MCF 10A (cell line): ENCODE measurements at regions not wholly inside any gene's neighbourhood (a gene's known extent, or its start where the extent isn't known, plus 50 kb on each side); places are given as distances from the start of the nearest gene placed in this dataset.
"Not testable (repeated sequence)": the region's sequence is repeated elsewhere in the genome, so short reads cannot be mapped to it uniquely, and the experiment has no call there.

Experiments
- BruUV-seq: library from RNA; stranded (reverse); fragments of 400-500 nt; replicated peaks from 2 replicates; lab custom pipeline; 2021; lab: Mats Ljungman, UMichigan
- CTCF ChIA-PET: fragments of 300-600 bp; sonication (Branson Sonifier 250); formaldehyde crosslinking; extraction: SDS; loops from one replicate; lab custom pipeline; 2021; ENCODE audit warnings: antibody characterized with exemption, inconsistent platforms; lab: Yijun Ruan, JAX
- POLR2A ChIA-PET: fragments of 300-600, 350-650 bp; sonication (Branson Sonifier 250); formaldehyde crosslinking; extraction: SDS; loops from one replicate; lab custom pipeline; 2020; ENCODE audit warnings: antibody characterized with exemption, inconsistent platforms; lab: Yijun Ruan, JAX
- DNase-seq: peaks from one replicate; pipeline ENCODE4 v3.0.0-alpha.2; 2018; ENCODE audit not compliant: unreplicated experiment
- H3K27ac Mint-ChIP-seq: one replicate; pipeline ENCODE4 v1.8.0; 2022; ENCODE audit warnings: mild to moderate bottlenecking, low read depth, mixed read lengths; ENCODE audit not compliant: unreplicated experiment
- H3K27me3 Mint-ChIP-seq: one replicate; pipeline ENCODE4 v1.8.0; 2022; ENCODE audit warnings: mixed read lengths; ENCODE audit not compliant: insufficient read depth, unreplicated experiment
- H3K36me3 Mint-ChIP-seq: one replicate; pipeline ENCODE4 v1.8.0; 2022; ENCODE audit warnings: mild to moderate bottlenecking, moderate library complexity, mixed read lengths; ENCODE audit not compliant: insufficient read depth, unreplicated experiment
- H3K4me1 Mint-ChIP-seq: one replicate; pipeline ENCODE4 v1.8.0; 2022; ENCODE audit warnings: mixed read lengths; ENCODE audit not compliant: insufficient read depth, unreplicated experiment
- H3K4me3 Mint-ChIP-seq: one replicate; pipeline ENCODE4 v1.8.0; 2022; ENCODE audit warnings: mild to moderate bottlenecking, moderate library complexity, mixed read lengths; ENCODE audit not compliant: unreplicated experiment
- H3K9me3 Mint-ChIP-seq: one replicate; pipeline ENCODE4 v1.8.0; 2022; ENCODE audit warnings: mixed read lengths; ENCODE audit not compliant: unreplicated experiment
- CTCF ChIP-seq: fragments of 200-600 bp; IDR thresholded peaks from one replicate; pipeline ENCODE4 v1.8.0; 2022; ENCODE audit warnings: antibody characterized with exemption, mild to moderate bottlenecking; ENCODE audit not compliant: unreplicated experiment
- intact Hi-C: fragments of 100-400 bp; cut with micrococcal nuclease; formaldehyde crosslinking; loops from 2 replicates; pipeline ENCODE4 v1.14.1; 2022

GRCh38 chr13:85137516-85137915 is 661.7 kb downstream of the SLITRK6 start:
- DNase-seq = no peak
- no peak overlapping the region for H3K4me3 Mint-ChIP-seq
- no peak overlapping the region for H3K27ac Mint-ChIP-seq
- no peak for TF ChIP-seq CTCF
- BruUV-seq = no TSS peak
- CTCF ChIA-PET = no interaction called here
- intact Hi-C loops = no loop called here
- POLR2A ChIA-PET = no interaction called here
- peaks cover 14% of the 10 kb centered on the region for H3K4me1 Mint-ChIP-seq
- no peaks in the 10 kb centered on the region for H3K27me3 Mint-ChIP-seq
- H3K36me3 Mint-ChIP-seq = peaks cover 5% of the 10 kb centered on the region
- no peaks in the 10 kb centered on the region for H3K9me3 Mint-ChIP-seq

GRCh38 chr13:85132986-85133385 is 666.2 kb downstream of the SLITRK6 start:
- no TSS peak for BruUV-seq
- no peaks in the 10 kb centered on the region for H3K27me3 Mint-ChIP-seq
- DNase-seq = no peak
- intact Hi-C loops = no loop called here
- no peaks in the 10 kb centered on the region for H3K9me3 Mint-ChIP-seq
- ChIA-PET POLR2A (no interaction called here), CTCF (no interaction called here)
- no peak overlapping the region for H3K4me3 Mint-ChIP-seq
- no peaks in the 10 kb centered on the region for H3K4me1 Mint-ChIP-seq
- H3K36me3 Mint-ChIP-seq = no peaks in the 10 kb centered on the region
- TF ChIP-seq CTCF = no peak
- no peak overlapping the region for H3K27ac Mint-ChIP-seq

- CTCF ChIA-PET, H3K27ac Mint-ChIP-seq, intact Hi-C loops, BruUV-seq, H3K27me3 Mint-ChIP-seq, H3K4me1 Mint-ChIP-seq, H3K36me3 Mint-ChIP-seq, DNase-seq, POLR2A ChIA-PET, H3K4me3 Mint-ChIP-seq, H3K9me3 Mint-ChIP-seq: not testable (repeated sequence)
Observed at GRCh38 chr13:85123501-85123900, 675.7 kb downstream of the SLITRK6 start.

GRCh38 chr13:85108356-85108755 is 690.9 kb downstream of the SLITRK6 start:
- DNase-seq = peak; percentile 51
- ChIA-PET CTCF (no interaction called here), POLR2A (interaction anchor here (0.7 kb wide), 1 partner anchor 13 kb away, joined by 3 read pairs; no protein-coding TSS in a partner anchor)
- intact Hi-C loops = no loop called here
- Mint-ChIP-seq H3K9me3 (peaks cover 7% of the 10 kb centered on the region), H3K27me3 (no peaks in the 10 kb centered on the region), H3K4me3 (no peak overlapping the region), H3K36me3 (no peaks in the 10 kb centered on the region), H3K27ac (peak overlapping the region; percentile 88), H3K4me1 (peaks cover 11% of the 10 kb centered on the region)
- BruUV-seq = no TSS peak
- TF ChIP-seq CTCF = no peak

- ChIA-PET CTCF (interaction anchor here (0.6 kb wide), 1 partner anchor 15 kb away, joined by 3 read pairs; no protein-coding TSS in a partner anchor), POLR2A (no interaction called here)
- BruUV-seq = no TSS peak
- Mint-ChIP-seq H3K27ac (no peak overlapping the region), H3K36me3 (no peaks in the 10 kb centered on the region), H3K9me3 (peaks cover 17% of the 10 kb centered on the region), H3K4me1 (peaks cover 1% of the 10 kb centered on the region), H3K27me3 (no peaks in the 10 kb centered on the region), H3K4me3 (no peak overlapping the region)
- TF ChIP-seq CTCF = no peak
- intact Hi-C loops = no loop called here
- DNase-seq = no peak
Observed at GRCh38 chr13:85099245-85099644, 700.0 kb downstream of the SLITRK6 start.
